ENCODE measurements at regions not wholly inside any gene's neighbourhood (a gene's known extent, or its start where the extent isn't known, plus 50 kb on each side); places are given as distances from the start of the nearest gene placed in this dataset.

- TF ChIP-seq CTCF (IDR thresholded peaks at IDR 0.05): no peak
- Mint-ChIP-seq H3K4me3 (ENCODE audit: unreplicated experiment) (no peak overlapping the region), H3K27me3 (ENCODE audit: unreplicated experiment) (no peaks in the 10 kb centered on the region), H3K4me1 (ENCODE audit: unreplicated experiment) (no peaks in the 10 kb centered on the region), H3K27ac (ENCODE audit: unreplicated experiment) (no peak overlapping the region), H3K36me3 (ENCODE audit: unreplicated experiment) (no peaks in the 10 kb centered on the region), H3K9me3 (ENCODE audit: unreplicated experiment) (no peaks in the 10 kb centered on the region)
- no peak for DNase-seq (ENCODE audit: extremely low spot score, unreplicated experiment)
Observed at GRCh38 chr4:34935739-34936138, 1308.6 kb downstream of the ARAP2 start.

- Mint-ChIP-seq H3K4me3 (ENCODE audit: unreplicated experiment) (no peak overlapping the region), H3K36me3 (ENCODE audit: unreplicated experiment) (no peaks in the 10 kb centered on the region), H3K27ac (ENCODE audit: unreplicated experiment) (no peak overlapping the region), H3K4me1 (ENCODE audit: unreplicated experiment) (no peaks in the 10 kb centered on the region), H3K9me3 (ENCODE audit: unreplicated experiment) (no peaks in the 10 kb centered on the region), H3K27me3 (ENCODE audit: unreplicated experiment) (no peaks in the 10 kb centered on the region)
- no peak for TF ChIP-seq CTCF (IDR thresholded peaks at IDR 0.05)
- DNase-seq (ENCODE audit: extremely low spot score, unreplicated experiment): no peak
Observed at GRCh38 chr4:34939073-34939472, 1305.2 kb downstream of the ARAP2 start.

- H3K4me3 Mint-ChIP-seq (ENCODE audit: unreplicated experiment): no peak overlapping the region
Observed at GRCh38 chr4:34943741-34944386, 1300.5 kb downstream of the ARAP2 start.

GRCh38 chr4:34950926-34951325 lies 1293.4 kb downstream of the ARAP2 start:
- no peak for TF ChIP-seq CTCF (IDR thresholded peaks at IDR 0.05)
- peaks cover 14% of the 10 kb centered on the region for H3K4me1 Mint-ChIP-seq (ENCODE audit: unreplicated experiment)
- H3K9me3 Mint-ChIP-seq (ENCODE audit: unreplicated experiment): no peaks in the 10 kb centered on the region
- no peaks in the 10 kb centered on the region for H3K27me3 Mint-ChIP-seq (ENCODE audit: unreplicated experiment)
- H3K4me3 Mint-ChIP-seq (ENCODE audit: unreplicated experiment): no peak overlapping the region
- no peak for DNase-seq (ENCODE audit: extremely low spot score, unreplicated experiment)
- H3K27ac Mint-ChIP-seq (ENCODE audit: unreplicated experiment): peak overlapping the region; percentile 48
- no peaks in the 10 kb centered on the region for H3K36me3 Mint-ChIP-seq (ENCODE audit: unreplicated experiment)

More at GRCh38 chr4:34943741-34944386, 1300.5 kb downstream of the ARAP2 start:
- DNase-seq (ENCODE audit: extremely low spot score, unreplicated experiment): no peak
- H3K27me3 Mint-ChIP-seq (ENCODE audit: unreplicated experiment): no peaks in the 10 kb centered on the region
- no peaks in the 10 kb centered on the region for H3K9me3 Mint-ChIP-seq (ENCODE audit: unreplicated experiment)
- H3K4me1 Mint-ChIP-seq (ENCODE audit: unreplicated experiment): peaks cover 10% of the 10 kb centered on the region
- no peaks in the 10 kb centered on the region for H3K36me3 Mint-ChIP-seq (ENCODE audit: unreplicated experiment)
- no peak overlapping the region for H3K27ac Mint-ChIP-seq (ENCODE audit: unreplicated experiment)
- TF ChIP-seq CTCF (IDR thresholded peaks at IDR 0.05): no peak

GRCh38 chr4:34953145-34953799 lies 1291.0 kb downstream of the ARAP2 start:
- Mint-ChIP-seq H3K27ac (ENCODE audit: unreplicated experiment) (no peak overlapping the region), H3K4me1 (ENCODE audit: unreplicated experiment) (peaks cover 13% of the 10 kb centered on the region), H3K36me3 (ENCODE audit: unreplicated experiment) (no peaks in the 10 kb centered on the region), H3K9me3 (ENCODE audit: unreplicated experiment) (no peaks in the 10 kb centered on the region), H3K4me3 (ENCODE audit: unreplicated experiment) (no peak overlapping the region), H3K27me3 (ENCODE audit: unreplicated experiment) (no peaks in the 10 kb centered on the region)
- no peak for DNase-seq (ENCODE audit: extremely low spot score, unreplicated experiment)
- no peak for TF ChIP-seq CTCF (IDR thresholded peaks at IDR 0.05)
